Kidney (tissue), 13 donors: ENCODE measurements at regions not wholly inside any gene's neighbourhood (a gene's known extent, or its start where the extent isn't known, plus 50 kb on each side); places are given as distances from the start of the nearest gene placed in this dataset.

Experiments
- DNase-seq, 5 donors: peaks; one replicate each; pipeline ENCODE4 v3.0.0-alpha.2; 2013 to 2020
- FAIRE-seq: peaks from 2 replicates; lab custom pipeline; 2012; peaks lifted over from hg19 to GRCh38; lab: Jason Lieb, UNC
- H3K27ac ChIP-seq, 2 donors: one replicate each; pipeline ENCODE4 v1.7.0; 2013; ENCODE audit warnings: low read depth in 2 of 2, low read length in 2 of 2, inconsistent platforms in 1 of 2
- H3K27me3 ChIP-seq: one replicate; pipeline ENCODE4 v1.7.1; 2013; ENCODE audit warnings: low read length, inconsistent platforms; ENCODE audit not compliant: control insufficient read depth, insufficient read depth
- H3K36me3 ChIP-seq, 3 donors: one replicate each; pipeline versions ENCODE4 v1.7.0 to v1.7.1; 2013; ENCODE audit warnings: low read length in 3 of 3, control low read depth in 1 of 3, inconsistent platforms in 1 of 3; ENCODE audit not compliant: insufficient read depth in 3 of 3, control insufficient read depth in 2 of 3
- H3K4me1 ChIP-seq, 3 donors: one replicate each; pipeline versions ENCODE4 v1.7.0 to v1.7.1; 2013; ENCODE audit warnings: low read length in 3 of 3, inconsistent platforms in 1 of 3, low read depth in 1 of 3; ENCODE audit not compliant: control insufficient read depth in 2 of 3, insufficient read depth in 2 of 3
- H3K4me3 ChIP-seq, 3 donors: one replicate each; pipeline versions ENCODE4 v1.7.0 to v1.8.1; 2013; ENCODE audit warnings: low read length in 3 of 3, control low read depth in 1 of 3, inconsistent platforms in 1 of 3
- H3K9ac ChIP-seq, 3 donors: one replicate each; pipeline versions ENCODE4 v1.7.0 to v1.7.1; 2013; ENCODE audit warnings: low read length in 3 of 3, control low read depth in 1 of 3, inconsistent platforms in 1 of 3
- H3K9me3 ChIP-seq, 3 donors: one replicate each; pipeline versions ENCODE4 v1.7.0 to v1.7.1; 2013; ENCODE audit warnings: low read length in 3 of 3, control low read depth in 1 of 3, inconsistent platforms in 1 of 3; ENCODE audit not compliant: control insufficient read depth in 2 of 3, insufficient read depth in 1 of 3
- CTCF ChIP-seq: IDR thresholded peaks from 3 replicates; pipeline ENCODE4 v1.5.1; 2012; ENCODE audit warnings: mild to moderate bottlenecking, moderate library complexity, borderline replicate concordance; ENCODE audit not compliant: insufficient read depth; ENCODE audit errors: extremely low read depth
- intact Hi-C: fragments of 100-400 bp; cut with DNase I; formaldehyde crosslinking; loops from one replicate; pipeline ENCODE4 v1.11.1; 2022
- donor health status: control.
- donor health status: control.
- donor health status: control.
- donor health status: control.
- donor health status: control.
- donor health status: DM: yes; HTN: yes; CAD: no.
- donor health status: Normal renal cell carcinoma (clear cell type).

- H3K27ac ChIP-seq: no peak overlapping the region
- no peak overlapping the region for H3K4me3 ChIP-seq
- no peak overlapping the region for H3K9ac ChIP-seq
- DNase-seq (no peak), FAIRE-seq (no peak)
- intact Hi-C loops: no loop called here
- H3K27me3 ChIP-seq: no peaks in the 10 kb centered on the region
- H3K36me3 ChIP-seq: no peaks in the 10 kb centered on the region
- no peaks in the 10 kb centered on the region for H3K4me1 ChIP-seq
- H3K9me3 ChIP-seq: no peaks in the 10 kb centered on the region
- TF ChIP-seq CTCF: no peak
Observed at GRCh38 chr18:73739098-73739497, 408.5 kb downstream of the FBXO15 start.

- FAIRE-seq (no peak), DNase-seq (no peak)
- intact Hi-C loops: no loop called here
- no peaks in the 10 kb centered on the region for H3K27me3 ChIP-seq
- no peaks in the 10 kb centered on the region for H3K4me1 ChIP-seq
- no peak overlapping the region for H3K9ac ChIP-seq
- H3K27ac ChIP-seq: no peak overlapping the region
- H3K36me3 ChIP-seq: no peaks in the 10 kb centered on the region
- H3K4me3 ChIP-seq: no peak overlapping the region
- no peak for TF ChIP-seq CTCF
- no peaks in the 10 kb centered on the region for H3K9me3 ChIP-seq
Observed at GRCh38 chr18:73737990-73738389, 409.6 kb downstream of the FBXO15 start.

GRCh38 chr18:73735836-73736235 lies 411.8 kb downstream of the FBXO15 start:
- H3K9me3 ChIP-seq: no peaks in the 10 kb centered on the region
- no peak overlapping the region for H3K9ac ChIP-seq
- no peak overlapping the region for H3K4me3 ChIP-seq
- FAIRE-seq (no peak), DNase-seq (no peak)
- H3K4me1 ChIP-seq: no peaks in the 10 kb centered on the region
- no peaks in the 10 kb centered on the region for H3K36me3 ChIP-seq
- no peak overlapping the region for H3K27ac ChIP-seq
- intact Hi-C loops: no loop called here
- no peaks in the 10 kb centered on the region for H3K27me3 ChIP-seq
- TF ChIP-seq CTCF: no peak

GRCh38 chr18:73733806-73734314 lies 413.8 kb downstream of the FBXO15 start:
- no peak for TF ChIP-seq CTCF
- Histone ChIP-seq H3K27me3 (no peaks in the 10 kb centered on the region), H3K27ac (no peak overlapping the region), H3K9ac (no peak overlapping the region), H3K36me3 (no peaks in the 10 kb centered on the region), H3K4me3 (no peak overlapping the region), H3K9me3 (no peaks in the 10 kb centered on the region), H3K4me1 (no peaks in the 10 kb centered on the region)
- DNase-seq (no peak), FAIRE-seq (no peak)
- intact Hi-C loops: no loop called here
